B cell (primary cell): ENCODE measurements at regions not wholly inside any gene's neighbourhood (a gene's known extent, or its start where the extent isn't known, plus 50 kb on each side); places are given as distances from the start of the nearest gene placed in this dataset.
"Not testable (repeated sequence)": the region's sequence is repeated elsewhere in the genome, so short reads cannot be mapped to it uniquely, and the experiment has no call there.

ENCODE experiments used
- ATAC-seq: fragments of 200-7000 bp; cut with Tn5 transposase; one replicate; pipeline ENCODE4 v1.10.0; 2021; ENCODE audit warnings: low read depth, mild to moderate bottlenecking, moderate number of reproducible peaks, moderate library complexity
- CTCF ChIA-PET: fragments of 350-600 bp; sonication (Branson Sonifier 250); formaldehyde crosslinking; loops from one replicate; lab custom pipeline; 2021; ENCODE audit warnings: antibody characterized with exemption, inconsistent platforms; lab: Charles Lee
- POLR2A ChIA-PET: fragments of 350-600 bp; sonication (Branson Sonifier 250); formaldehyde crosslinking; loops from one replicate; lab custom pipeline; 2021; ENCODE audit warnings: antibody characterized with exemption; lab: Charles Lee
- DNase-seq: peaks from one replicate; pipeline ENCODE4 v3.0.0; 2013
- H2AFZ ChIP-seq: 2 replicates; pipeline ENCODE4 v1.6.1; 2012; ENCODE audit warnings: mild to moderate bottlenecking, low read depth, low read length; ENCODE audit not compliant: insufficient read depth, poor library complexity, severe bottlenecking
- H3K27ac ChIP-seq, 2 donors: 1 replicate in 1 of 2; 2 replicates in 1 of 2; pipeline ENCODE4 v1.5.1; 2012 to 2013; ENCODE audit warnings: low read length in 2 of 2, mild to moderate bottlenecking in 2 of 2, moderate library complexity in 1 of 2
- H3K27me3 ChIP-seq, 4 experiments: fragments of 200-600 bp in 1 of 4; sonication (generic) in 1 of 4; replicated peaks in 1 of 4; 1 replicate in 2 of 4; 2 replicates in 2 of 4; pipeline versions ENCODE4 v1.6.1 to v1.7.0; 2013 to 2016; ENCODE audit warnings: low read length in 3 of 4, mild to moderate bottlenecking in 2 of 4, mixed read lengths in 1 of 4, moderate library complexity in 1 of 4; ENCODE audit not compliant: insufficient read depth in 4 of 4, control insufficient read depth in 3 of 4; ENCODE audit errors: control extremely low read depth in 1 of 4
- H3K36me3 ChIP-seq, 2 experiments: replicated peaks in 1 of 2; 1 replicate in 1 of 2; 2 replicates in 1 of 2; pipeline versions ENCODE4 v1.6.1 to v1.7.1; 2013; ENCODE audit warnings: low read length in 1 of 2; ENCODE audit not compliant: insufficient read depth in 2 of 2, control insufficient read depth in 1 of 2; ENCODE audit errors: control extremely low read depth in 1 of 2, extremely low read depth in 1 of 2
- H3K4me1 ChIP-seq, 2 donors: fragments of 200-600 bp in 1 of 2; sonication (generic) in 1 of 2; 1 replicate in 1 of 2; 2 replicates in 1 of 2; pipeline versions ENCODE4 v1.5.1 to v1.6.1; 2013 to 2017; ENCODE audit warnings: low read length in 2 of 2; ENCODE audit not compliant: control insufficient read depth in 2 of 2, insufficient read depth in 2 of 2
- H3K4me2 ChIP-seq: replicated peaks from 2 replicates; pipeline ENCODE3; 2012; ENCODE audit warnings: mild to moderate bottlenecking, low read depth, low read length; ENCODE audit not compliant: poor library complexity, severe bottlenecking
- H3K4me3 ChIP-seq, 5 experiments: fragments of 200-600 bp in 1 of 5; sonication (generic) in 1 of 5; 1 replicate in 3 of 5; 2 replicates in 2 of 5; pipeline versions ENCODE4 v1.5.1 to v1.7.0; 2011 to 2016; ENCODE audit warnings: low read length in 4 of 5, mild to moderate bottlenecking in 4 of 5, low read depth in 2 of 5, control low read depth in 1 of 5, moderate library complexity in 1 of 5; ENCODE audit not compliant: insufficient read depth in 1 of 5; ENCODE audit errors: control extremely low read depth in 1 of 5, extremely low read depth in 1 of 5
- H3K79me2 ChIP-seq: fragments of 200-600 bp; sonication (generic); one replicate; pipeline ENCODE4 v1.6.0; 2016; ENCODE audit warnings: low read length; ENCODE audit not compliant: control insufficient read depth, insufficient read depth
- H3K9ac ChIP-seq: fragments of 200-600 bp; sonication (generic); 2 replicates; pipeline ENCODE4 v1.6.1; 2017; ENCODE audit warnings: mild to moderate bottlenecking, low read length, moderate library complexity
- H3K9me3 ChIP-seq, 3 donors: one replicate each; pipeline versions ENCODE4 v1.6.1 to v1.7.1; 2013; ENCODE audit warnings: low read length in 2 of 3; ENCODE audit not compliant: control insufficient read depth in 2 of 3, insufficient read depth in 1 of 3; ENCODE audit errors: control extremely low read depth in 1 of 3
- H4K20me1 ChIP-seq: 2 replicates; pipeline ENCODE4 v1.6.0; 2012; ENCODE audit warnings: mild to moderate bottlenecking, low read length; ENCODE audit not compliant: insufficient read depth, control insufficient read depth, poor library complexity, severe bottlenecking
- H3K27ac Mint-ChIP-seq: one replicate; pipeline ENCODE4 v1.8.0; 2021; ENCODE audit warnings: mixed read lengths
- H3K27me3 Mint-ChIP-seq: one replicate; pipeline ENCODE4 v1.8.0; 2021; ENCODE audit warnings: mixed read lengths
- H3K4me1 Mint-ChIP-seq: one replicate; pipeline ENCODE4 v1.8.0; 2021; ENCODE audit warnings: mixed read lengths
- H3K4me3 Mint-ChIP-seq: one replicate; pipeline ENCODE4 v1.8.0; 2021; ENCODE audit warnings: mixed read lengths
- H3K9me3 Mint-ChIP-seq: one replicate; pipeline ENCODE4 v1.8.0; 2022; ENCODE audit warnings: mixed read lengths; ENCODE audit not compliant: insufficient read depth
- CTCF ChIP-seq: fragments of 200-600 bp; IDR thresholded peaks from one replicate; pipeline ENCODE4 v1.8.0; 2022; ENCODE audit warnings: antibody characterized with exemption, mild to moderate bottlenecking
- EZH2 ChIP-seq: IDR thresholded peaks from 2 replicates; pipeline ENCODE4 v1.6.1; 2012; ENCODE audit warnings: borderline replicate concordance, low read depth, mild to moderate bottlenecking, moderate library complexity, low read length; ENCODE audit not compliant: insufficient read depth, poor library complexity, severe bottlenecking
- WGBS: methylation state at CpG from one replicate; pipeline ENCODE4 v1.1.5; 2013; ENCODE audit warnings: missing lambda C conversion rate; ENCODE audit not compliant: insufficient coverage; 5-methylcytosine and 5-hydroxymethylcytosine counted together
- intact Hi-C: fragments of 100-400 bp; cut with micrococcal nuclease; formaldehyde crosslinking; loops from one replicate; pipeline ENCODE4 v1.10.0; 2022

DNA sequence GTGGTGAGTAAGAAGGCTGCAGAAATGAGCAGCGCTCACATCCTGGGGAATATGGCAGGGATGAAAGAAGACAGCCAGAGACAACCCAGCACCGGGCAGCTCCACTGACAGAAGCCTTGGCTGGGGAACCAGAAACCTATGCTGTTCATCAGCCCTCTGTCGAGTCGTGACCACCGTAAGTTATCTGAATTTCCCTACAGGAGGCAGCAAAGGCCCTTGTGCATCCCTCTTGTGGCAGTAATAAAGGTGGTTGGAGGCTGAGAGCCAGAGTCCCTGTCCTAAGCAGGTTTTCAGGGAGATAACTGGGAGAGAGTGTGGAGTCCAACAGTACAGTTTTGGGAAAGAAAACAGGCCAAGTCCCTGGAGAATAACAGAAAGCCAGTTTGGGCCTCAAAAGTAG lies 194.0 kb upstream of the BOD1L1 start:
- no peaks in the 10 kb centered on the region for H3K4me1 Mint-ChIP-seq
- no peak overlapping the region for H3K27ac Mint-ChIP-seq
- Histone ChIP-seq H4K20me1 (no peaks in the 10 kb centered on the region), H2AFZ (no peak overlapping the region), H3K36me3 (no peaks in the 10 kb centered on the region), H3K27me3 (no peaks in the 10 kb centered on the region), H3K9ac (no peak overlapping the region), H3K27ac (no peak overlapping the region), H3K4me3 (no peak overlapping the region), H3K9me3 (peaks cover 0 to 15% (median 10%) of the 10 kb centered on the region in 3 donors), H3K79me2 (no peaks in the 10 kb centered on the region), H3K4me2 (no peak overlapping the region), H3K4me1 (no peaks in the 10 kb centered on the region)
- POLR2A ChIA-PET: no interaction called here
- H3K9me3 Mint-ChIP-seq: peaks cover 14% of the 10 kb centered on the region
- DNase-seq (no peak), ATAC-seq (no peak)
- H3K4me3 Mint-ChIP-seq: no peak overlapping the region
- H3K27me3 Mint-ChIP-seq: peaks cover 6% of the 10 kb centered on the region
- intact Hi-C loops: no loop called here
- 91% methylated on average over 5 of the region's 5 CpGs for WGBS
- CTCF ChIA-PET: no interaction called here
- TF ChIP-seq EZH2 (no peak), CTCF (no peak)

DNA sequence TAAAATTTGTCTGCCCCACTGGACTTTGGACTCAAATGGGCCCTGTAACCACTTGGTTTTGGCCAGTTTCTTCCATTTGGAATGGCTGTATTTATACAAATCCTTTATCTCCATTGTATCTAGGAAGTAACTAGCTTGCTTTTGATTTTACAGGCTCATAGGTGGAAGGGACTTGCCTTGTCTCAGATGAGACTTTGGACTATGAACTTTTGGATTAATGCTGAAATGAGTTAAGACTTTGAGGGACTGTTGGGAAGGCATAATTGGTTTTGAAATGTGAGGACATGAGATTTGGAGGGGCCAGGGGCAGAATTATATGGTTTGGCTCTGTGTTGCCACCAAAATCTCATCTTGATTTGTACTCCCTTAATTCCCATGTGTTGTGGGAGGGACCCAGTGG lies 198.3 kb upstream of the BOD1L1 start:
- H3K4me1 ChIP-seq, H3K27ac Mint-ChIP-seq, H3K79me2 ChIP-seq, H3K4me1 Mint-ChIP-seq, intact Hi-C loops, DNase-seq, H4K20me1 ChIP-seq, H3K4me3 Mint-ChIP-seq, ATAC-seq, H3K9ac ChIP-seq, H2AFZ ChIP-seq, H3K27ac ChIP-seq, H3K27me3 Mint-ChIP-seq, H3K4me2 ChIP-seq, H3K4me3 ChIP-seq, POLR2A ChIA-PET, CTCF ChIA-PET, H3K27me3 ChIP-seq, H3K36me3 ChIP-seq: not testable (repeated sequence)
- peaks cover 12% of the 10 kb centered on the region for H3K9me3 Mint-ChIP-seq
- peaks cover 0 to 15% (median 10%) of the 10 kb centered on the region in 3 donors for H3K9me3 ChIP-seq
